PC-9 (cell line): ENCODE measurements at regions not wholly inside any gene's neighbourhood (a gene's known extent, or its start where the extent isn't known, plus 50 kb on each side); places are given as distances from the start of the nearest gene placed in this dataset.

Source experiments
- EZH2 ChIP-seq: fragments of 200-600 bp; sonication (generic); IDR thresholded peaks from 2 replicates; pipeline ENCODE4 v1.8.0; 2017; ENCODE audit warnings: antibody characterized with exemption, low read depth
- TF ChIP-seq, protein P1 (sequence below): fragments of 200-600 bp; sonication (generic); conservative IDR thresholded peaks from 2 replicates; pipeline ENCODE4 v1.6.1; 2017; ENCODE audit warnings: mixed run types, antibody characterized with exemption, mild to moderate bottlenecking, moderate library complexity

DNA sequence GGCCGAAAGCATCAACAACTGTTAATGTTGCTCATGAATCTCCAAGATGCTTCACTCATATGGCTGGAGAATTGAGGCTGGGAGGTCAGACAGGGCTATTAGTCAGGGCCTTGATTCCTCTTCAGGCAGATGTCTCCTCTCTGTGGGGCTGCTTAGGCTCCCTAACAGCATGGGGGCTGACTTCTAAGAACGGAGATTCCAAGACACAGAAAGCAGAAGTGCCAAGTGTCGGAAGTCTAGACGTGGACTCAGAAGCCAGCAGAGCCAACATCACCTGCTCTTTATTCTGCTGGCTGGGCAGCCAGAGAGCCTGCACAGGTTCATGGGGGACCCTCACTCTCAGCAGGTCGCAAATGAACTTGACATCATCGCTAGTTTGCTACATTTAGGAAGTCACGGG, 279.8 kb downstream of the CDH26 start:
- TF ChIP-seq, protein P1, sequence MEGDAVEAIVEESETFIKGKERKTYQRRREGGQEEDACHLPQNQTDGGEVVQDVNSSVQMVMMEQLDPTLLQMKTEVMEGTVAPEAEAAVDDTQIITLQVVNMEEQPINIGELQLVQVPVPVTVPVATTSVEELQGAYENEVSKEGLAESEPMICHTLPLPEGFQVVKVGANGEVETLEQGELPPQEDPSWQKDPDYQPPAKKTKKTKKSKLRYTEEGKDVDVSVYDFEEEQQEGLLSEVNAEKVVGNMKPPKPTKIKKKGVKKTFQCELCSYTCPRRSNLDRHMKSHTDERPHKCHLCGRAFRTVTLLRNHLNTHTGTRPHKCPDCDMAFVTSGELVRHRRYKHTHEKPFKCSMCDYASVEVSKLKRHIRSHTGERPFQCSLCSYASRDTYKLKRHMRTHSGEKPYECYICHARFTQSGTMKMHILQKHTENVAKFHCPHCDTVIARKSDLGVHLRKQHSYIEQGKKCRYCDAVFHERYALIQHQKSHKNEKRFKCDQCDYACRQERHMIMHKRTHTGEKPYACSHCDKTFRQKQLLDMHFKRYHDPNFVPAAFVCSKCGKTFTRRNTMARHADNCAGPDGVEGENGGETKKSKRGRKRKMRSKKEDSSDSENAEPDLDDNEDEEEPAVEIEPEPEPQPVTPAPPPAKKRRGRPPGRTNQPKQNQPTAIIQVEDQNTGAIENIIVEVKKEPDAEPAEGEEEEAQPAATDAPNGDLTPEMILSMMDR, result no peak
- TF ChIP-seq EZH2, result no peak
